K562 (cell line): ENCODE measurements at regions not wholly inside any gene's neighbourhood (a gene's known extent, or its start where the extent isn't known, plus 50 kb on each side); places are given as distances from the start of the nearest gene placed in this dataset.

Experiments
- CAMTA2 ChIP-seq: fragments of 250-450 bp; sonication (Bioruptor Pico); conservative IDR thresholded peaks from 2 replicates; pipeline ENCODE4 v1.5.1; 2022
- CEBPG ChIP-seq, 3 experiments: fragments of 200-800 bp in 1 of 3; sonication (Bioruptor generic) in 1 of 3; sonication (generic) in 1 of 3; formaldehyde crosslinking in 1 of 3; IDR thresholded peaks in 2 of 3; conservative IDR thresholded peaks in 1 of 3; 2 replicates each; pipeline versions ENCODE4 v1.6.1 to v1.8.0; 2016 to 2022; ENCODE audit warnings: missing compliant biosample characterization in 2 of 3, missing genetic modification characterization in 2 of 3, mild to moderate bottlenecking in 1 of 3, missing genetic modification reagents in 1 of 3
- CTCF ChIP-seq, 3 experiments: IDR thresholded peaks in 2 of 3; conservative IDR thresholded peaks in 1 of 3; 2 replicates each; pipeline ENCODE4 v1.5.1; 2011 to 2012; ENCODE audit warnings: low read length in 3 of 3, mild to moderate bottlenecking in 3 of 3, control low read depth in 2 of 3, improper control_type of control experiment in 1 of 3, inconsistent platforms in 1 of 3, low read depth in 1 of 3, mixed read lengths in 1 of 3, moderate library complexity in 1 of 3; ENCODE audit not compliant: insufficient read depth in 2 of 3
- FOXA3 ChIP-seq, 2 experiments: fragments of 450-650 bp in 1 of 2; sonication (generic) in 1 of 2; formaldehyde crosslinking; IDR thresholded peaks in 1 of 2; conservative IDR thresholded peaks in 1 of 2; 2 replicates each; pipeline versions ENCODE4 v1.4.0 to v1.8.0; 2020 to 2022; ENCODE audit warnings: mild to moderate bottlenecking in 2 of 2, missing genetic modification reagents in 1 of 2
- KDM1A ChIP-seq, 2 experiments: fragments of 450-650 bp; IDR thresholded peaks; 2 replicates each; pipeline ENCODE4 v1.6.1; 2016; ENCODE audit warnings: mild to moderate bottlenecking in 2 of 2
- PREB ChIP-seq: sonication (generic); formaldehyde crosslinking; IDR thresholded peaks from 2 replicates; pipeline ENCODE4 v1.8.1; 2023; ENCODE audit warnings: mild to moderate bottlenecking, missing genetic modification reagents
- TFAP4 ChIP-seq: sonication (generic); formaldehyde crosslinking; IDR thresholded peaks from 2 replicates; pipeline ENCODE4 v1.8.0; 2022; ENCODE audit warnings: missing genetic modification reagents, mild to moderate bottlenecking, moderate library complexity, borderline replicate concordance
- ZBTB12 ChIP-seq: fragments of 250-450 bp; sonication (Bioruptor Pico); IDR thresholded peaks from 2 replicates; pipeline ENCODE4 v1.4.0; 2020

- TF ChIP-seq PREB, result no peak
- no peak for TF ChIP-seq CTCF (IDR thresholded peaks at IDR 0.05 in 2 of 3, conservative IDR thresholded peaks at IDR 0.05 in 1 of 3; ENCODE audit: insufficient read depth in 2 of 3, low read depth in 1 of 3, low read length in 3 of 3)
- no peak for TF ChIP-seq CEBPG (CRISPR knock-in tag; IDR thresholded peaks at IDR 0.05)
- no peak for TF ChIP-seq CEBPG (tag; conservative IDR thresholded peaks at IDR 0.05 in 1 of 2, IDR thresholded peaks at IDR 0.05 in 1 of 2)
- TF ChIP-seq ZBTB12, result no peak
- no peak for TF ChIP-seq KDM1A (IDR thresholded peaks at IDR 0.05)
- no peak for TF ChIP-seq TFAP4
- no peak for TF ChIP-seq FOXA3 (CRISPR knock-in tag; conservative IDR thresholded peaks at IDR 0.05 in 1 of 2, IDR thresholded peaks at IDR 0.05 in 1 of 2)
- no peak for TF ChIP-seq CAMTA2
Measured at GRCh38 chr18:68234676-68235075, 480.2 kb downstream of the TMX3 start.
